Common myeloid progenitor, CD34-positive (primary cell): ENCODE measurements at regions not wholly inside any gene's neighbourhood (a gene's known extent, or its start where the extent isn't known, plus 50 kb on each side); places are given as distances from the start of the nearest gene placed in this dataset.

ENCODE experiments used
- CTCF ChIA-PET: fragments of 350-600 bp; sonication (Branson Sonifier 250); formaldehyde crosslinking; loops from one replicate; lab custom pipeline; 2021; ENCODE audit warnings: antibody characterized with exemption; lab: Charles Lee
- POLR2A ChIA-PET: fragments of 350-600 bp; sonication (Branson Sonifier 250); formaldehyde crosslinking; loops from one replicate; lab custom pipeline; 2021; ENCODE audit warnings: antibody characterized with exemption; lab: Charles Lee
- DNase-seq, 3 donors: peaks; one replicate each; pipeline versions ENCODE4 v3.0.0 to v3.0.0-alpha.2; 2013
- H3K27ac ChIP-seq, 2 experiments: 1 replicate in 1 of 2; 2 replicates in 1 of 2; pipeline ENCODE4 v1.7.0; 2013; ENCODE audit warnings: inconsistent platforms in 2 of 2, low read length in 2 of 2, mild to moderate bottlenecking in 2 of 2, low read depth in 1 of 2, moderate library complexity in 1 of 2; ENCODE audit not compliant: severe bottlenecking in 2 of 2, insufficient read depth in 1 of 2, poor library complexity in 1 of 2
- H3K27me3 ChIP-seq, 5 experiments: replicated peaks in 2 of 5; 1 replicate in 3 of 5; 2 replicates in 2 of 5; pipeline versions ENCODE4 v1.6.1 to v1.7.0; 2013; ENCODE audit warnings: low read length in 4 of 5, mild to moderate bottlenecking in 2 of 5, moderate library complexity in 2 of 5, inconsistent platforms in 1 of 5; ENCODE audit not compliant: insufficient read depth in 5 of 5, control insufficient read depth in 4 of 5
- H3K36me3 ChIP-seq, 4 experiments: 1 replicate in 2 of 4; 2 replicates in 2 of 4; pipeline versions ENCODE4 v1.6.1 to v1.7.0; 2013; ENCODE audit warnings: low read length in 3 of 4, control low read depth in 1 of 4, mild to moderate bottlenecking in 1 of 4; ENCODE audit not compliant: control insufficient read depth in 4 of 4, insufficient read depth in 4 of 4
- H3K4me1 ChIP-seq, 4 experiments: 1 replicate in 3 of 4; 2 replicates in 1 of 4; pipeline versions ENCODE4 v1.6.1 to v1.7.1; 2013; ENCODE audit warnings: low read length in 3 of 4, mild to moderate bottlenecking in 3 of 4, control low read depth in 1 of 4, inconsistent platforms in 1 of 4, moderate library complexity in 1 of 4; ENCODE audit not compliant: control insufficient read depth in 4 of 4, insufficient read depth in 4 of 4; ENCODE audit errors: control extremely low read depth in 1 of 4
- H3K4me3 ChIP-seq, 7 experiments: 1 replicate in 4 of 7; 2 replicates in 3 of 7; pipeline versions ENCODE4 v1.5.1 to v1.7.0; 2013; ENCODE audit warnings: mild to moderate bottlenecking in 7 of 7, low read length in 6 of 7, moderate library complexity in 6 of 7, inconsistent platforms in 2 of 7, low read depth in 2 of 7, control low read depth in 1 of 7; ENCODE audit not compliant: insufficient read depth in 4 of 7, control insufficient read depth in 1 of 7; ENCODE audit errors: extremely low read depth in 1 of 7
- H3K9me3 ChIP-seq, 5 experiments: 1 replicate in 4 of 5; 2 replicates in 1 of 5; pipeline versions ENCODE4 v1.6.1 to v1.7.1; 2013; ENCODE audit warnings: low read length in 4 of 5, mild to moderate bottlenecking in 2 of 5, inconsistent platforms in 1 of 5, low read depth in 1 of 5, moderate library complexity in 1 of 5; ENCODE audit not compliant: control insufficient read depth in 4 of 5, insufficient read depth in 2 of 5; ENCODE audit errors: control extremely low read depth in 1 of 5
- WGBS: methylation state at CpG from one replicate; pipeline ENCODE4 v1.1.5; 2013; ENCODE audit not compliant: insufficient coverage; 5-methylcytosine and 5-hydroxymethylcytosine counted together

GRCh38 chr5:33167541-33167940 is 273.2 kb upstream of the TARS1 start:
- WGBS, result no CpG with 5 or more reads among the region's 1 CpG
- POLR2A ChIA-PET, result no interaction called here
- no peak for DNase-seq
- Histone ChIP-seq H3K27me3 (no peaks in the 10 kb centered on the region), H3K36me3 (no peaks in the 10 kb centered on the region), H3K9me3 (peaks cover 0 to 26% (median 9%) of the 10 kb centered on the region in 5 experiments), H3K4me1 (no peaks in the 10 kb centered on the region), H3K27ac (no peak overlapping the region), H3K4me3 (no peak overlapping the region)
- CTCF ChIA-PET, result no interaction called here

- WGBS, result no CpG with 5 or more reads among the region's 1 CpG
These were observed 270.4 kb upstream of the TARS1 start for GRCh38 chr5:33170411-33170810.

GRCh38 chr5:33174383-33174782 is 266.4 kb upstream of the TARS1 start:
- H3K9me3 ChIP-seq, result peaks cover 0 to 14% (median 2%) of the 10 kb centered on the region in 5 experiments
- ChIA-PET POLR2A (no interaction called here), CTCF (no interaction called here)
- WGBS, result 90% methylated on average over 3 of the region's 5 CpGs
- no peak overlapping the region for H3K27ac ChIP-seq
- no peaks in the 10 kb centered on the region for H3K4me1 ChIP-seq
- DNase-seq, result no peak
- H3K27me3 ChIP-seq, result no peaks in the 10 kb centered on the region
- H3K4me3 ChIP-seq, result no peak overlapping the region
- H3K36me3 ChIP-seq, result no peaks in the 10 kb centered on the region

More at GRCh38 chr5:33170411-33170810, 270.4 kb upstream of the TARS1 start:
- peak; percentile 16 to 70 (median 60) for DNase-seq
- ChIA-PET CTCF (no interaction called here), POLR2A (no interaction called here)
- no peaks in the 10 kb centered on the region for H3K4me1 ChIP-seq
- peaks cover 0 to 19% (median 4%) of the 10 kb centered on the region in 5 experiments for H3K9me3 ChIP-seq
- no peaks in the 10 kb centered on the region for H3K27me3 ChIP-seq
- no peak overlapping the region for H3K4me3 ChIP-seq
- H3K27ac ChIP-seq, result no peak overlapping the region
- no peaks in the 10 kb centered on the region for H3K36me3 ChIP-seq

GRCh38 chr5:33179301-33179700 is 261.5 kb upstream of the TARS1 start:
- POLR2A ChIA-PET, result no interaction called here

GRCh38 chr5:33180900-33181299 is 259.9 kb upstream of the TARS1 start:
- Histone ChIP-seq H3K36me3 (no peaks in the 10 kb centered on the region), H3K27ac (no peak overlapping the region), H3K9me3 (peaks cover 0 to 3% (median 0%) of the 10 kb centered on the region in 5 experiments), H3K4me1 (peaks cover 0 to 22% (median 5%) of the 10 kb centered on the region in 4 experiments), H3K4me3 (no peak overlapping the region), H3K27me3 (no peaks in the 10 kb centered on the region)
- WGBS, result no CpG with 5 or more reads among the region's 4 CpGs
- DNase-seq, result peak; percentile 18 to 57 (median 52)
- ChIA-PET POLR2A (no interaction called here), CTCF (no interaction called here)

More at GRCh38 chr5:33179301-33179700, 261.5 kb upstream of the TARS1 start:
- no peak overlapping the region for H3K27ac ChIP-seq
- CTCF ChIA-PET, result interaction anchor here (1.5 kb wide), 1 partner anchor 14 kb away, joined by 5 read pairs; no protein-coding TSS in a partner anchor
- peaks cover 0 to 1% (median 0%) of the 10 kb centered on the region in 5 experiments for H3K9me3 ChIP-seq
- no peak overlapping the region for H3K4me3 ChIP-seq
- no CpG with 5 or more reads among the region's 2 CpGs for WGBS
- no peaks in the 10 kb centered on the region for H3K27me3 ChIP-seq
- peaks cover 0 to 22% (median 5%) of the 10 kb centered on the region in 4 experiments for H3K4me1 ChIP-seq
- H3K36me3 ChIP-seq, result no peaks in the 10 kb centered on the region
- DNase-seq, result no peak

- peaks cover 0 to 22% (median 5%) of the 10 kb centered on the region in 4 experiments for H3K4me1 ChIP-seq
- POLR2A ChIA-PET, result no interaction called here
- WGBS, result 92% methylated on average over 1 of the region's 4 CpGs
- no peak overlapping the region for H3K27ac ChIP-seq
- peak in 2 of 3 donors; percentile 25 to 54 for DNase-seq
- no peaks in the 10 kb centered on the region for H3K36me3 ChIP-seq
- peak overlapping the region in 1 of 7 experiments; percentile 11 for H3K4me3 ChIP-seq
- H3K9me3 ChIP-seq, result peaks cover 0 to 8% (median 2%) of the 10 kb centered on the region in 5 experiments
- H3K27me3 ChIP-seq, result no peaks in the 10 kb centered on the region
- CTCF ChIA-PET, result no interaction called here
These were observed 257.8 kb upstream of the TARS1 start for GRCh38 chr5:33182986-33183385.

GRCh38 chr5:33184367-33184766 is 256.4 kb upstream of the TARS1 start:
- CTCF ChIA-PET, result interaction anchor here (1.1 kb wide), 1 partner anchor 30 kb away, joined by 3 read pairs; no protein-coding TSS in a partner anchor
- H3K4me1 ChIP-seq, result peaks cover 0 to 22% (median 5%) of the 10 kb centered on the region in 4 experiments
- POLR2A ChIA-PET, result interaction anchor here (0.5 kb wide), 1 partner anchor 278 kb away, joined by 4 read pairs; no protein-coding TSS in a partner anchor

More at GRCh38 chr5:33184367-33184766, 256.4 kb upstream of the TARS1 start:
- H3K9me3 ChIP-seq, result peaks cover 2 to 9% (median 5%) of the 10 kb centered on the region in 5 experiments
- H3K27me3 ChIP-seq, result no peaks in the 10 kb centered on the region
- peak in 2 of 3 donors; percentile 50 to 76 for DNase-seq
- no peak overlapping the region for H3K27ac ChIP-seq
- no peaks in the 10 kb centered on the region for H3K36me3 ChIP-seq
- H3K4me3 ChIP-seq, result no peak overlapping the region
- WGBS, result no CpG with 5 or more reads among the region's 2 CpGs
